GM23338 (cell line): ENCODE measurements at regions not wholly inside any gene's neighbourhood (a gene's known extent, or its start where the extent isn't known, plus 50 kb on each side); places are given as distances from the start of the nearest gene placed in this dataset.

ENCODE experiments used
- ATAC-seq: fragments of 200-7000 bp; cut with Tn5 transposase; 3 replicates; pipeline ENCODE4 v1.9.1; 2020
- DNase-seq: peaks from one replicate; pipeline ENCODE4 v3.0.0-alpha.2; 2015; ENCODE audit warnings: low spot score
- H2AFZ ChIP-seq: fragments of 200-600 bp; sonication (generic); 2 replicates; pipeline ENCODE4 v1.8.0; 2016; ENCODE audit warnings: antibody characterized with exemption, mild to moderate bottlenecking, moderate library complexity
- H3F3A ChIP-seq: fragments of 200-600 bp; sonication (generic); replicated peaks from 2 replicates; pipeline ENCODE4 v1.8.0; 2017; ENCODE audit warnings: antibody characterized with exemption, mixed run types, low read depth
- H3K27ac ChIP-seq: fragments of 200-600 bp; sonication (generic); 2 replicates; pipeline ENCODE4 v1.6.1; 2016; ENCODE audit warnings: low read depth
- H3K27me3 ChIP-seq: fragments of 200-600 bp; sonication (generic); 2 replicates; pipeline ENCODE4 v1.8.0; 2016; ENCODE audit warnings: mild to moderate bottlenecking, mixed run types, moderate library complexity; ENCODE audit not compliant: insufficient read depth
- H3K36me3 ChIP-seq: fragments of 200-600 bp; sonication (generic); 2 replicates; pipeline ENCODE4 v1.8.0; 2016; ENCODE audit warnings: mild to moderate bottlenecking; ENCODE audit not compliant: insufficient read depth
- H3K4me1 ChIP-seq: fragments of 200-600 bp; sonication (generic); 2 replicates; pipeline ENCODE4 v1.8.0; 2016; ENCODE audit warnings: mild to moderate bottlenecking, moderate library complexity; ENCODE audit not compliant: insufficient read depth
- H3K4me2 ChIP-seq: fragments of 200-600 bp; sonication (generic); 2 replicates; pipeline ENCODE4 v1.7.1; 2017; ENCODE audit warnings: mixed run types
- H3K4me3 ChIP-seq: fragments of 200-600 bp; sonication (generic); 2 replicates; pipeline ENCODE4 v1.6.1; 2016; ENCODE audit warnings: mixed run types
- H3K79me2 ChIP-seq: fragments of 200-600 bp; sonication (generic); replicated peaks from 2 replicates; pipeline ENCODE4 v1.8.0; 2017; ENCODE audit warnings: mild to moderate bottlenecking; ENCODE audit not compliant: insufficient read depth
- H3K9me2 ChIP-seq: fragments of 200-600 bp; sonication (generic); 2 replicates; pipeline ENCODE4 v1.8.0; 2017; ENCODE audit not compliant: insufficient read depth
- H4K20me1 ChIP-seq: fragments of 200-600 bp; sonication (generic); replicated peaks from 2 replicates; pipeline ENCODE4 v1.8.0; 2017; ENCODE audit warnings: mild to moderate bottlenecking; ENCODE audit not compliant: insufficient read depth
- H3K27ac Mint-ChIP-seq: 2 replicates; pipeline ENCODE4 v1.8.0; 2020; ENCODE audit warnings: inconsistent platforms, mild to moderate bottlenecking, moderate library complexity, mixed read lengths
- H3K27me3 Mint-ChIP-seq: 3 replicates; pipeline ENCODE4 v1.8.0; 2022; ENCODE audit warnings: low read depth, mild to moderate bottlenecking, moderate library complexity, mixed read lengths, inconsistent platforms; ENCODE audit not compliant: insufficient read depth, poor library complexity
- H3K36me3 Mint-ChIP-seq: 3 replicates; pipeline ENCODE4 v1.8.0; 2021; ENCODE audit warnings: low read depth, mild to moderate bottlenecking, inconsistent platforms, moderate library complexity, mixed read lengths
- H3K4me1 Mint-ChIP-seq: 3 replicates; pipeline ENCODE4 v1.8.0; 2020; ENCODE audit warnings: mild to moderate bottlenecking, inconsistent platforms, mixed read lengths
- H3K4me3 Mint-ChIP-seq: 3 replicates; pipeline ENCODE4 v1.8.0; 2021; ENCODE audit warnings: moderate library complexity, mild to moderate bottlenecking, inconsistent platforms, mixed read lengths
- H3K9me3 Mint-ChIP-seq: 3 replicates; pipeline ENCODE4 v1.8.0; 2020; ENCODE audit warnings: moderate library complexity, mild to moderate bottlenecking, inconsistent platforms, mixed read lengths
- ETS1 ChIP-seq: IDR thresholded peaks from 2 replicates; pipeline ENCODE4 v1.6.1; 2016; ENCODE audit warnings: antibody characterized with exemption
- EZH2 ChIP-seq: fragments of 200-600 bp; sonication (generic); IDR thresholded peaks from one replicate; pipeline ENCODE4 v1.8.0; 2017; ENCODE audit warnings: antibody characterized with exemption, mild to moderate bottlenecking, low read depth; ENCODE audit not compliant: unreplicated experiment
- EZH2phosphoT487 ChIP-seq: fragments of 200-600 bp; sonication (generic); IDR thresholded peaks from one replicate; pipeline ENCODE4 v1.8.1; 2018; ENCODE audit warnings: antibody characterized with exemption; ENCODE audit not compliant: unreplicated experiment
- JUNB ChIP-seq: IDR thresholded peaks from one replicate; pipeline ENCODE4 v1.6.1; 2016; ENCODE audit warnings: antibody characterized with exemption; ENCODE audit not compliant: unreplicated experiment
- NANOG ChIP-seq: IDR thresholded peaks from 2 replicates; pipeline ENCODE4 v1.6.1; 2016; ENCODE audit warnings: antibody characterized with exemption, borderline replicate concordance
- POLR2AphosphoS5 ChIP-seq: IDR thresholded peaks from 2 replicates; pipeline ENCODE4 v1.6.1; 2016; ENCODE audit warnings: antibody characterized with exemption, low read depth
- STAT1 ChIP-seq: IDR thresholded peaks from one replicate; pipeline ENCODE4 v1.6.1; 2016; ENCODE audit warnings: antibody characterized with exemption; ENCODE audit not compliant: unreplicated experiment
- ZNF114 ChIP-seq: fragments of 250-450 bp; sonication (Bioruptor Pico); IDR thresholded peaks from 2 replicates; pipeline ENCODE4 v1.5.0; 2020; ENCODE audit warnings: mild to moderate bottlenecking, moderate library complexity
- ZNF462 ChIP-seq: fragments of 250-450 bp; sonication (Bioruptor Pico); IDR thresholded peaks from 2 replicates; pipeline ENCODE4 v1.5.0; 2020; ENCODE audit warnings: mild to moderate bottlenecking, moderate library complexity

GRCh38 chr1:234875953-234876855 is 252.4 kb downstream of the TOMM20 start (continued):
- TF ChIP-seq STAT1: no peak
- no peak for TF ChIP-seq POLR2AphosphoS5
- no peak for TF ChIP-seq ZNF114 (CRISPR knock-in tag)
- TF ChIP-seq EZH2phosphoT487: no peak
- no peak for TF ChIP-seq ETS1

GRCh38 chr1:234875328-234875952 is 253.2 kb downstream of the TOMM20 start:
- Histone ChIP-seq H4K20me1 (no peaks in the 10 kb centered on the region), H3K9me2 (no peaks in the 10 kb centered on the region), H3F3A (no peaks in the 10 kb centered on the region), H3K4me2 (no peak overlapping the region), H2AFZ (no peak overlapping the region), H3K4me3 (no peak overlapping the region), H3K4me1 (no peaks in the 10 kb centered on the region), H3K36me3 (no peaks in the 10 kb centered on the region), H3K27me3 (no peaks in the 10 kb centered on the region), H3K79me2 (no peaks in the 10 kb centered on the region), H3K27ac (no peak overlapping the region)
- Mint-ChIP-seq H3K9me3 (no peaks in the 10 kb centered on the region), H3K36me3 (no peaks in the 10 kb centered on the region), H3K27me3 (peaks cover 4% of the 10 kb centered on the region), H3K4me3 (no peak overlapping the region), H3K27ac (no peak overlapping the region), H3K4me1 (peaks cover 3% of the 10 kb centered on the region; the same call in 2 of the 3 replicates)
- ATAC-seq: no peak
- TF ChIP-seq ETS1 (no peak), JUNB (no peak), NANOG (no peak), ZNF462 (CRISPR knock-in tag) (no peak), STAT1 (no peak), EZH2 (no peak)
- no peak for DNase-seq
